Bronchial epithelial cell (primary cell): ENCODE measurements at regions not wholly inside any gene's neighbourhood (a gene's known extent, or its start where the extent isn't known, plus 50 kb on each side); places are given as distances from the start of the nearest gene placed in this dataset.

Source experiments
- DNase-seq: peaks from one replicate; pipeline ENCODE4 v3.0.0-alpha.2; 2010; ENCODE audit warnings: low read depth
- FAIRE-seq: peaks from 2 replicates; lab custom pipeline; 2011; peaks lifted over from hg19 to GRCh38; lab: Jason Lieb, UNC
- H3K27me3 ChIP-seq: 2 replicates; pipeline ENCODE4 v1.5.1; 2011; ENCODE audit warnings: low read length; ENCODE audit not compliant: control insufficient read depth, insufficient read depth
- H3K36me3 ChIP-seq: 2 replicates; pipeline ENCODE4 v1.5.1; 2011; ENCODE audit warnings: low read length; ENCODE audit not compliant: control insufficient read depth, insufficient read depth
- H3K4me3 ChIP-seq: 2 replicates; pipeline ENCODE4 v1.5.1; 2011; ENCODE audit warnings: mild to moderate bottlenecking, low read depth, low read length, control low read depth
- CTCF ChIP-seq: IDR thresholded peaks from 2 replicates; pipeline ENCODE4 v1.5.1; 2011; ENCODE audit warnings: mild to moderate bottlenecking, moderate library complexity, low read length, control low read depth, inconsistent platforms; ENCODE audit not compliant: insufficient read depth, severe bottlenecking

- H3K27me3 ChIP-seq, result no peaks in the 10 kb centered on the region
Observed at GRCh38 chr3:28028554-28028953, 212.9 kb upstream of the CMC1 start.

GRCh38 chr3:28033059-28033784, 208.2 kb upstream of the CMC1 start:
- H3K4me3 ChIP-seq, result no peak overlapping the region
- DNase-seq (no peak), FAIRE-seq (no peak)
- H3K27me3 ChIP-seq, result no peaks in the 10 kb centered on the region
- H3K36me3 ChIP-seq, result no peaks in the 10 kb centered on the region
- no peak for TF ChIP-seq CTCF

More at GRCh38 chr3:28028554-28028953, 212.9 kb upstream of the CMC1 start:
- DNase-seq (no peak), FAIRE-seq (no peak)
- TF ChIP-seq CTCF, result no peak
- Histone ChIP-seq H3K4me3 (no peak overlapping the region), H3K36me3 (no peaks in the 10 kb centered on the region)

- no peak for FAIRE-seq
- no peaks in the 10 kb centered on the region for H3K27me3 ChIP-seq
- H3K36me3 ChIP-seq, result no peaks in the 10 kb centered on the region
- DNase-seq, result no peak
- H3K4me3 ChIP-seq, result no peak overlapping the region
- no peak for TF ChIP-seq CTCF
Observed at GRCh38 chr3:28036599-28037575, 204.5 kb upstream of the CMC1 start.

- DNase-seq, result no peak
- TF ChIP-seq CTCF, result no peak
- FAIRE-seq, result no peak
- Histone ChIP-seq H3K27me3 (no peaks in the 10 kb centered on the region), H3K36me3 (no peaks in the 10 kb centered on the region), H3K4me3 (no peak overlapping the region)
Observed at GRCh38 chr3:28039234-28039633, 202.2 kb upstream of the CMC1 start.

- FAIRE-seq (no peak), DNase-seq (peak; percentile 75)
- Histone ChIP-seq H3K36me3 (no peaks in the 10 kb centered on the region), H3K4me3 (no peak overlapping the region), H3K27me3 (no peaks in the 10 kb centered on the region)
- TF ChIP-seq CTCF, result no peak
Observed at GRCh38 chr3:28039829-28040228, 201.6 kb upstream of the CMC1 start.
